ENCODE measurements at regions not wholly inside any gene's neighbourhood (a gene's known extent, or its start where the extent isn't known, plus 50 kb on each side); places are given as distances from the start of the nearest gene placed in this dataset.
"Not testable (repeated sequence)": the region's sequence is repeated elsewhere in the genome, so short reads cannot be mapped to it uniquely, and the experiment has no call there.

DNA sequence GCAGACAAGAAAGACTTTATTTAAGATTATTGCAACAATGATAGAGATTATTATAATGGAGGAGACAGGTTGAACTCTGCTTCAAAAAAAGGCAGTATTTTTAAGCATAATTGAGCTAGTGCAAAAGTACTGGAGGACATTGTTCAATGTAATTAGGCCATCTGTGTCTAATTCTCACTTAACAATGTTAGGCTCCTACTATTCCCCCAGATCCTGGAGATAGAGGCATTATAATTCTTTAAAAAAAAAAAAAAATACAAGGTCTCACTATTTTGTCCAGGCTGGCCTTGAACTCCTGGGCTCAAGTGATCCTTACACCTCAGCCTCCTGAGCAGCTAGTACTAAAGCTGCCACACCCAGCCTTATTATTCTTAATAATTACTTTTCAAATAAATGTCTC lies 193.4 kb upstream of the NUDT12 start:
- Mint-ChIP-seq H3K27ac (no peak overlapping the region), H3K36me3 (ENCODE audit: low read depth) (no peaks in the 10 kb centered on the region), H3K27me3 (no peaks in the 10 kb centered on the region), H3K4me1 (no peaks in the 10 kb centered on the region), H3K4me3 (no peak overlapping the region), H3K9me3 (no peaks in the 10 kb centered on the region)
- ChIA-PET CTCF (no interaction called here), POLR2A (no interaction called here)
- no peak for ATAC-seq (ENCODE audit: low read depth)
- intact Hi-C loops (cut with micrococcal nuclease), result no loop called here
- TF ChIP-seq, protein P1, sequence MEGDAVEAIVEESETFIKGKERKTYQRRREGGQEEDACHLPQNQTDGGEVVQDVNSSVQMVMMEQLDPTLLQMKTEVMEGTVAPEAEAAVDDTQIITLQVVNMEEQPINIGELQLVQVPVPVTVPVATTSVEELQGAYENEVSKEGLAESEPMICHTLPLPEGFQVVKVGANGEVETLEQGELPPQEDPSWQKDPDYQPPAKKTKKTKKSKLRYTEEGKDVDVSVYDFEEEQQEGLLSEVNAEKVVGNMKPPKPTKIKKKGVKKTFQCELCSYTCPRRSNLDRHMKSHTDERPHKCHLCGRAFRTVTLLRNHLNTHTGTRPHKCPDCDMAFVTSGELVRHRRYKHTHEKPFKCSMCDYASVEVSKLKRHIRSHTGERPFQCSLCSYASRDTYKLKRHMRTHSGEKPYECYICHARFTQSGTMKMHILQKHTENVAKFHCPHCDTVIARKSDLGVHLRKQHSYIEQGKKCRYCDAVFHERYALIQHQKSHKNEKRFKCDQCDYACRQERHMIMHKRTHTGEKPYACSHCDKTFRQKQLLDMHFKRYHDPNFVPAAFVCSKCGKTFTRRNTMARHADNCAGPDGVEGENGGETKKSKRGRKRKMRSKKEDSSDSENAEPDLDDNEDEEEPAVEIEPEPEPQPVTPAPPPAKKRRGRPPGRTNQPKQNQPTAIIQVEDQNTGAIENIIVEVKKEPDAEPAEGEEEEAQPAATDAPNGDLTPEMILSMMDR (IDR thresholded peaks at IDR 0.05), result no peak
- DNase-seq, result no peak

DNA sequence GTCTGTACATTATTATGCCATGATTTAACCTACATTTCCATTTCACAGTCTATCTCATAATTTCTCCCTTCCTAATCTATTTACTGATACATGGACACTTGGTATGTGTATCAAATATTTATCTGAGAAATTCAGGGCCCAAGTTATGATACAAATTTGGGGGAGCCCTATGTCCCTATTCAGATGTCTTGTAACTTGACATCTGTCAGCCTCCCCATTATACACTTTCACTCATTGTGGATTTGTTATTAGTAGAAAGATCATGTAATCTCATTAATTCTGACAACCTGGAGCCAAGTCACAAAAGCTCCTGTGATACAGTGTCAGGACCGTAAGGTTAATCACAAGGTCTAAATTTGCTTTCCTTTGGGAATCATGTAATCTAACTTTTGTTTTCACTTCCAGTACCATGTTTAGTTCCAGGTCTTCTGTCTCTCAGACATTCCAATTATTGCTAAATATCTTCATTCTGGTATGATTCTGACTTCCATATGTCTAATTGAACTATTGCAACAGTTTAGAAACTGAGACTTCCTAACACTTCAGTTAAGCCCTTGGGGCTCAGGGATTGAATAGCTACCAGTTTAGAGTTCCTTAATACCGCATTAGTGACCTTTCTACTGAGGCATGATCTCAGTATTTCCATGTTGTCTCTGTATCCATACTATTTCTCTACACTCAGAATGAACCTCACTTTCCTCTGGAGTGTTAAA lies 182.9 kb upstream of the NUDT12 start:
- Mint-ChIP-seq H3K9me3 (peaks cover 3% of the 10 kb centered on the region), H3K4me3 (no peak overlapping the region), H3K36me3 (ENCODE audit: low read depth) (no peaks in the 10 kb centered on the region), H3K27me3 (no peaks in the 10 kb centered on the region), H3K4me1 (no peaks in the 10 kb centered on the region), H3K27ac (no peak overlapping the region)
- no peak for ATAC-seq (ENCODE audit: low read depth)
- TF ChIP-seq, protein P1 (IDR thresholded peaks at IDR 0.05), result no peak
- POLR2A ChIA-PET, result no interaction called here
- intact Hi-C loops (cut with micrococcal nuclease), result no loop called here
- DNase-seq, result no peak
- CTCF ChIA-PET, result no interaction called here

DNA sequence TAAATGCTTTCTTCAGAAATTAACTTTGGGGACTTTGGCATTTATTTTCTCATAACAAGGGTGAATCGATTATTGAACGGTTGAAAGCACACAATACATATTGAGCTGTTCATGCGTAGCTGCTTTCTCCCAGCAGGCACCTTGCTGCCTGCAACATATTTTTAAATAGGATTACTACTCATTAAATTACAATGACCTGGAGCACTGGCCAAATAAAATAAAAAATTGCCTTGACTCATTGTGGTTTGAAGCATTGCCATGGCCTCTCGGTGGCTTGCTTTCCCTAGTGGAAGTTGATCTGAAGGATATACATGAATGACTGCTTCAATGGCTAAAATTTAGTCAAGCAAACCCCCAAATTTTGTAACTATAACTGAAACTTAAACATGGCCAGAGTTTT lies 181.6 kb upstream of the NUDT12 start:
- no peak overlapping the region for H3K27ac Mint-ChIP-seq

DNA sequence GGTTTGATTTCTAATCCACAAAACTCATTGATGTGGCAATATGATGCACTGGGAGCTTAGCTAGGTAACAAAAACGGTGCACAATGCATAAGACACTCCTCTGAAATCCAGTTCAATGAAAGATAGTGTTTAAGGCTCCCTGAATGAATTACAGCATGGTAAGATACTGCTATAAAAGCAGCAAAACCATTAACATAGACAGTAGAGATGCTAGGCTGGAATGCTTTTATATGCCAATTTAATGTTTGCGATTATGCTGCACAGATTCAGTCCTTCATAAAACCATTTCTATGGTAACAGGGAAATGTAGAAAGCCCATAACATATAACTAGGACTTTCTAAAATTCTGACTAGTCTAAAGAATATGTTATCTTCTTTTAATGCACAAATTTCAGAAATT lies 180.8 kb upstream of the NUDT12 start:
- TF ChIP-seq, protein P1 (IDR thresholded peaks at IDR 0.05), result no peak
- no peak overlapping the region for H3K27ac Mint-ChIP-seq
- no peaks in the 10 kb centered on the region for H3K4me1 Mint-ChIP-seq
- H3K4me3 Mint-ChIP-seq, result no peak overlapping the region
- no peak for DNase-seq
- ChIA-PET CTCF (no interaction called here), POLR2A (no interaction called here)
- ATAC-seq (ENCODE audit: low read depth), result no peak
- H3K36me3 Mint-ChIP-seq (ENCODE audit: low read depth), result no peaks in the 10 kb centered on the region
- no peaks in the 10 kb centered on the region for H3K27me3 Mint-ChIP-seq
- intact Hi-C loops (cut with micrococcal nuclease), result no loop called here
- peaks cover 3% of the 10 kb centered on the region for H3K9me3 Mint-ChIP-seq

More for the DNA sequence above, 181.6 kb upstream of the NUDT12 start:
- DNase-seq (no peak), ATAC-seq (ENCODE audit: low read depth) (no peak)
- Mint-ChIP-seq H3K36me3 (ENCODE audit: low read depth) (no peaks in the 10 kb centered on the region), H3K27me3 (no peaks in the 10 kb centered on the region), H3K4me3 (no peak overlapping the region), H3K4me1 (no peaks in the 10 kb centered on the region), H3K9me3 (peaks cover 3% of the 10 kb centered on the region)
- ChIA-PET CTCF (no interaction called here), POLR2A (no interaction called here)
- TF ChIP-seq, protein P1 (IDR thresholded peaks at IDR 0.05), result no peak
- intact Hi-C loops (cut with micrococcal nuclease), result no loop called here

DNA sequence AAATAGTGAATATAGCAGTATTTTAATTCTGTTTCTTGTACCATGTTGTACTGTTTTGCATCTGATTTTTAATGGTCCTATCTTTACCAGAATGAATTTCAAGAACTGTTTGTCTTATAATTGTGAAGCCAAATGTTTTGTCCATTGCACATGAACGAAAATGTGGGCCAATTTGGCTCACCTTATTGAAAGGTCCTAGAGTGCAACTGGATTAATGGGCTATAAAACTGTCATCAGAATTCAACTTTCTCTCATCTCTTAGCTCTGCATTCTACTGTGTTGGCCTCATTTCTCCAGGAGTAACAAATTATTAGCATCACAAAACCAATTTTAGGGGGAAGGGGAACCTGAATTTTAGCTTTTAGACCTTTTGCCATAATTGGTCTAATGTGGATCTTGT lies 179.4 kb upstream of the NUDT12 start:
- no peaks in the 10 kb centered on the region for H3K27me3 Mint-ChIP-seq
- ChIA-PET POLR2A (no interaction called here), CTCF (no interaction called here)
- TF ChIP-seq, protein P1 (IDR thresholded peaks at IDR 0.05), result no peak
- DNase-seq, result no peak
- no peak overlapping the region for H3K4me3 Mint-ChIP-seq
- peaks cover 6% of the 10 kb centered on the region for H3K9me3 Mint-ChIP-seq
- no peaks in the 10 kb centered on the region for H3K4me1 Mint-ChIP-seq
- H3K27ac Mint-ChIP-seq, result no peak overlapping the region
- no peak for ATAC-seq (ENCODE audit: low read depth)
- no peaks in the 10 kb centered on the region for H3K36me3 Mint-ChIP-seq (ENCODE audit: low read depth)
- intact Hi-C loops (cut with micrococcal nuclease), result no loop called here

DNA sequence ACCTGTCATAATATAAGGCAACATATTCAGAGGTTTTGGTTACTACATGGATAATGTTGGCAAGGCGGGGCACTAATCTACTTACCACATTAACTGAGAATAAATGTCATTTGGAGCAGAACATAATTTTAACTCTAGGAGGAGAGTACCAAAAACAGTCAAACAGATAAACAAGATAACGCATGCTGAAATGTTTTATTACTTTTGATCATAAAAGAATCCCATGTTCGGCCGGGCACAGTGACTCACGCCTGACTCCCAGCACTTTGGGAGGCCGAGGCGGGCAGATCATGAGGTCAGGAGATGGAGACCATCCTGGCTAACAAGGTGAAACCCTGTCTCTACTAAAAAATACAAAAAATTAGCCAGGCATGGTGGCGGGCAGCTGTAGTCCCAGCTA lies 173.8 kb upstream of the NUDT12 start:
- CTCF ChIA-PET, POLR2A ChIA-PET, H3K9me3 Mint-ChIP-seq: not testable (repeated sequence)

More for the DNA sequence above, 173.8 kb upstream of the NUDT12 start:
- H3K27me3 Mint-ChIP-seq; DNase-seq; ATAC-seq (ENCODE audit: low read depth); H3K4me1 Mint-ChIP-seq; intact Hi-C loops (cut with micrococcal nuclease); H3K36me3 Mint-ChIP-seq (ENCODE audit: low read depth); H3K4me3 Mint-ChIP-seq; H3K27ac Mint-ChIP-seq: not testable (repeated sequence)

All from activated B cell treated with CpG ODN at 0.5 μM for 24 hours (primary cell).